ENCODE measurements at regions not wholly inside any gene's neighbourhood (a gene's known extent, or its start where the extent isn't known, plus 50 kb on each side); places are given as distances from the start of the nearest gene placed in this dataset.

DNA sequence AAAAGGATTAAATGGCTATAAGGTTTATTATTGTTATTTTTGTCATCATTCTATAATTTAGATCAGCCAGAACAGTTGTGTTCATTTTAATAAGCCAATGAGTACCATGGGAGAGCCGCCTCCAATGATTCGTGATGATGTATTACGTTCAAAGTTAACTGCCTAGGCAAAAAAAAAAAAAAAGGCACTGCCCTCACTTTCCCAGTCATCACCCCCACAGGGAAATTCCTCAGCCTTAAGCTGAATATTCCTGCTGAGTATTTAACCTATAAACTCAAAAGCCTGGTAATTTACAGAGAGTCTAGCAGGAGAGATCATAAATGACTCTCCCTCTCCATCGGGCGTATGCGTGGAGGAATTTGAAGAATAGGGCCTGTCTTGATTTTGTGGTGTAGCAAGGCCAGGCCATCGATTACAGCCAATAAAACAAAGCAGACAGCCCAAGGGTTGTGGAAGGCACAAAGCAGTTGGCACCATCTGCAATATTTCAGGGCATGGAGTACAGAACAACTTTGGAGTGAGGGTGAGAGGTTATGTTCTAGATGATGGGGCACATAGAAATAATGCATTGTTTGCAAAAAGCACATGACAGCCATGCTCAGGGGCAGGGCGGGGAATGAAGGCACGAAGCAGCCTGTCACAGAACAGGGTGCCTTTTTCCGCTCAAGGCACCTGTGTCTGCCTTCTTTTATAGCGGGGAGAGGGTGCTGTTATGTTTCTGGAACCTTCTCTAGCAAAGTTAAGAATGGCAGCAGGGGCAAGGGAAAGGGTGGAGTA is 138.2 kb upstream of the DTNBP1 start:
- TF ChIP-seq, protein P1, sequence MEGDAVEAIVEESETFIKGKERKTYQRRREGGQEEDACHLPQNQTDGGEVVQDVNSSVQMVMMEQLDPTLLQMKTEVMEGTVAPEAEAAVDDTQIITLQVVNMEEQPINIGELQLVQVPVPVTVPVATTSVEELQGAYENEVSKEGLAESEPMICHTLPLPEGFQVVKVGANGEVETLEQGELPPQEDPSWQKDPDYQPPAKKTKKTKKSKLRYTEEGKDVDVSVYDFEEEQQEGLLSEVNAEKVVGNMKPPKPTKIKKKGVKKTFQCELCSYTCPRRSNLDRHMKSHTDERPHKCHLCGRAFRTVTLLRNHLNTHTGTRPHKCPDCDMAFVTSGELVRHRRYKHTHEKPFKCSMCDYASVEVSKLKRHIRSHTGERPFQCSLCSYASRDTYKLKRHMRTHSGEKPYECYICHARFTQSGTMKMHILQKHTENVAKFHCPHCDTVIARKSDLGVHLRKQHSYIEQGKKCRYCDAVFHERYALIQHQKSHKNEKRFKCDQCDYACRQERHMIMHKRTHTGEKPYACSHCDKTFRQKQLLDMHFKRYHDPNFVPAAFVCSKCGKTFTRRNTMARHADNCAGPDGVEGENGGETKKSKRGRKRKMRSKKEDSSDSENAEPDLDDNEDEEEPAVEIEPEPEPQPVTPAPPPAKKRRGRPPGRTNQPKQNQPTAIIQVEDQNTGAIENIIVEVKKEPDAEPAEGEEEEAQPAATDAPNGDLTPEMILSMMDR (IDR thresholded peaks at IDR 0.05; ENCODE audit: control insufficient read depth, extremely low read depth, insufficient read depth) = no peak
- no peak for DNase-seq (ENCODE audit: low read depth)
- H3K4me3 ChIP-seq (ENCODE audit: low read depth, low read length) = no peak overlapping the region

DNA sequence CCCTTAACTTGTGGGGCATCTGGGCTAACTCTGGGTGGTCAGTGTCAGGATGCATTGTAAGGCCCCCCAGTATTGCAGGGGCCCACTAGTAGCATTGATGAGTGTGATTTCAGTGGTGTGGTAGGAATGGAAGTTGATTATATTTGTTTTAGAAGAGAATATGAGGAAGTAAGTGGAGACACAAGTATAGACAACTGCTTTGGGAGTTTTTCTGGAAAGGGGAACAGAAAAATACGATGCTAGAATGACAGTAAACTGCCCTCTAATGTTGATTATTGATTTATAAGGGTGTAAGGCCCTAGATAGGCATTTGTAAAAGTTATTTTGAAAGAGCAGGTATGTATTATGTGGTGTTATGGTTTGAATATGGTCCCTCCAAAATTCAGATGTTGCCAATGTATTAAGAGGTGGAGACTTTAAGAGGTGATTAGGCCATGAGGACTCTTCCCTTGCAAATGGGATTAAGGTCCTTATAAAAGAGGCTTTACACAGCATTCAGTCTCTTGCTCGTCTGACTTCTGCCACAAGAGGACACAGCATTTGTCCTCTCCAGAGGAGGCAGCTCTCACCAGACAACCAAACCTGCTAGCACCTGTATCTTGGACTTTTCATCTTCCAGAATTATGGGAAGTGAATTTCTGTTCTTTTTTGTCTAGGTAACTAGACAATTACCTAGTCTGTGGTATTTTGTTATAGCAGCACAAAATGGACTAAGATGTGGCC is 135.9 kb upstream of the DTNBP1 start:
- H3K4me3 ChIP-seq (ENCODE audit: low read depth, low read length) = no peak overlapping the region
- DNase-seq (ENCODE audit: low read depth) = no peak
- TF ChIP-seq, protein P1 (IDR thresholded peaks at IDR 0.05; ENCODE audit: control insufficient read depth, extremely low read depth, insufficient read depth) = no peak

DNA sequence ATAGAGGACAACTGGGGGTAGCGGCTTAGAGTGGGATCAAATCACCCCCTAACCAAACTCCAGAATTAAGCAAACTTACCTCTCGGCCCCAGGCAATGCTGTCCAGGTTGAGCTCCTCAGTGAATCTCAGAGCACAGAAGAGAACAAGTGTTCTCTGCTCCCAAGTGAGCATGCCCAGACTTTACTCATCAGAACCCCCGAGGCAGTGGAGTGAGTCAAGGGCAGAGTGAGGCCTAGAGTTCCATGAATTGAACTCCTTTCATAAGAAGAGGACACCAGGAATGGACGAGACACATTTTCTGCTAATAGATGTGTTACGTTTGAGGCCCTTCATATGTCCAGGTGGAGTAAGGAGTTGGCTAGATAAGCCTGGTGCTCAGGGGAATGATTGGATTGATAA is 134.0 kb upstream of the DTNBP1 start:
- no peak overlapping the region for H3K4me3 ChIP-seq (ENCODE audit: low read depth, low read length)
- TF ChIP-seq, protein P1 (IDR thresholded peaks at IDR 0.05; ENCODE audit: control insufficient read depth, extremely low read depth, insufficient read depth) = no peak
- DNase-seq (ENCODE audit: low read depth) = no peak

DNA sequence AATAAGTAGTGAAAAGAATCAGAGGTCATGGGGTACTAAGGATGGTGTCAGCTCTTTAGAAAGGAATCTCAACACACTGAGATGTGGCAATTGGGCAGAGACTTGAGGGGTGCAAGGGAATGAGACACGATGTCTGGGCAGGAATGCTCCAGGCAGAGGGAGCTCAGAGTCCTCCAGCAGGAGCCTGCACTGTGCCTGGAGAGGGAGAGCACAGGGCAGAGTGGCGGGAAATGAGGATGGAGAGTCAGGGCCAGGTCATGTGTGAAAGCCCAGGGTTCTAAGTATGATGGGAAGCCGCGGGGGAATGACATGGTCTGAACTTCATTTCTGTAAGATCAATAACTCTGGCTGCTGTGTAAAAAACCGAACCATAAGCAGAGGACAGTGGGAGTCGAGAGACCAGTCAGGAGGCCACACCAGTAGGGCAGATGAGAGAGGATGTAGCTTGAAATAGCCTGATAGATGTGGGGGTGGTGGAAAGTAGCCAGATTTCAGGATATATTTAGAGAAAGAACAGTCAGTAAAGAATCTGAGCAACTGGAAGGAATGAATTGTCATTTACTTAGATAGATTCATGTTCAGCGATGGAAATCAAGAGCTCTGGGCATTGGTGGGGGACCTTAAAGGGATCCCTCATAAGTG is 133.4 kb upstream of the DTNBP1 start:
- TF ChIP-seq, protein P1 (IDR thresholded peaks at IDR 0.05; ENCODE audit: control insufficient read depth, extremely low read depth, insufficient read depth) = no peak
- no peak overlapping the region for H3K4me3 ChIP-seq (ENCODE audit: low read depth, low read length)
- no peak for DNase-seq (ENCODE audit: low read depth)

DNA sequence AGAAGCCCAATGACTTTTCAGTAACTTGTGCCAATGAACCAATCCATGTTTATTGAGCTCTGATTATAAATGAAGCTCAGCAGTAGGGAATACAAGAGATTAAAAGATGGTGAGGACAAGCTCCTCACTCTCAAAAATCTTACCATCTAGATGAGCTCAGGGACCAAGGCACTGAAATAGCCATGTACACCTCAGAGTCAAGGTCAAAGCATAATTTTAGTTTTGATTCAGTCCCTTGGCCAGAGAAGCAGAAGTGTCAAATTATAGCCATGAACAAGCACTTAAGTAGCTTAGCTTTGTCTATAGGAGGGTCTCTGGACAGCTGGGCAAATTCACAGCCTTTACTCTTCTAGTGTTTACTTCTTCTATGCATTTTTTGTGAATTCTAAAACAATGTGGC is 131.0 kb upstream of the DTNBP1 start:
- DNase-seq (ENCODE audit: low read depth) = no peak
- H3K4me3 ChIP-seq (ENCODE audit: low read depth, low read length) = no peak overlapping the region
- TF ChIP-seq, protein P1 (IDR thresholded peaks at IDR 0.05; ENCODE audit: control insufficient read depth, extremely low read depth, insufficient read depth) = no peak

DNA sequence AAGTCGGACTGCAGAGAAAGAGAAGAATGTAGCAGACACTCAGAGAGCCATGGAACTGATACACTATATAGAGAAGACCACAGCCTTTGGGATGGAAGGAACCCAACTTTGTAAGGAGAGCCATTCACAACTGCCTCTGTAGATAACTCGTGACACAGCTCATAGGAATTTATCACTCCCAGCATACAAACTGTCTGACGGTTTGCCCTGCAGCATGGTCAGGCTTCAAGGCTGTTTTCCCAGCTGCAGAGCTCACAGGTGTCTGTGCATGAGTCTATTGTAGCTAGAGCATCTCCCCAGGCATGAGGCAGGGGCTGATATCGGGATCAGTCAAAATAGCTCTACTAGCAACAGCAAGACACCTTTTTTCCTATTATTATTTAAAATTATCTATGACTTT is 130.5 kb upstream of the DTNBP1 start:
- TF ChIP-seq, protein P1 (IDR thresholded peaks at IDR 0.05; ENCODE audit: control insufficient read depth, extremely low read depth, insufficient read depth) = no peak
- DNase-seq (ENCODE audit: low read depth) = no peak
- no peak overlapping the region for H3K4me3 ChIP-seq (ENCODE audit: low read depth, low read length)

Data from LNCaP clone FGC (cell line).